ENCODE measurements at regions not wholly inside any gene's neighbourhood (a gene's known extent, or its start where the extent isn't known, plus 50 kb on each side); places are given as distances from the start of the nearest gene placed in this dataset.

GRCh38 chr6:119459207-119459974 lies 109.8 kb upstream of the MAN1A1 start:
- intact Hi-C loops (cut with micrococcal nuclease; ENCODE audit: unreplicated experiment) = no loop called here
- ChIA-PET POLR2A (no interaction called here), CTCF (no interaction called here)
- in situ Hi-C loops (cut with HindIII; ENCODE audit: low pct_unique_long_range_greater_than_20kb, low sequenced_read_pairs) = no loop called here
- BruUV-seq (replicated peaks) = no TSS peak
- no peak overlapping the region for H3K4me3 ChIP-seq (ENCODE audit: low read depth in 2 of 2, low read length in 2 of 2)
- H3K27ac ChIP-seq (ENCODE audit: low read length) = no peak overlapping the region
- no peak for DNase-seq (ENCODE audit: low read depth, low spot score)
- TF ChIP-seq TCF7L2 (IDR thresholded peaks at IDR 0.05; ENCODE audit: low read depth, low read length) (no peak), SIN3A (IDR thresholded peaks at IDR 0.05; ENCODE audit: borderline replicate concordance, insufficient read depth, low read depth, low read length) (no peak), REST (IDR thresholded peaks at IDR 0.05; ENCODE audit: insufficient read depth in 1 of 2, low read depth in 2 of 2, low read length in 1 of 2) (no peak), CTCF (IDR thresholded peaks at IDR 0.05) (no peak), POLR2AphosphoS5 (IDR thresholded peaks at IDR 0.05; ENCODE audit: low read depth, low read length) (no peak)
- H3K9me3 ChIP-seq (ENCODE audit: control insufficient read depth, insufficient read depth, low read depth, low read length) = no peaks in the 10 kb centered on the region
- no peaks in the 10 kb centered on the region for H3K4me1 ChIP-seq (ENCODE audit: control insufficient read depth, insufficient read depth, low read length)
- H3K36me3 ChIP-seq (ENCODE audit: control insufficient read depth, insufficient read depth, low read length) = no peaks in the 10 kb centered on the region
- no peak for ATAC-seq
- no peaks in the 10 kb centered on the region for H3K27me3 ChIP-seq (ENCODE audit: control insufficient read depth, insufficient read depth, low read length)

- Histone ChIP-seq H3K36me3 (ENCODE audit: control insufficient read depth, insufficient read depth, low read length) (no peaks in the 10 kb centered on the region), H3K9me3 (ENCODE audit: control insufficient read depth, insufficient read depth, low read depth, low read length) (no peaks in the 10 kb centered on the region), H3K4me3 (ENCODE audit: low read depth in 2 of 2, low read length in 2 of 2) (no peak overlapping the region), H3K27ac (ENCODE audit: low read length) (no peak overlapping the region), H3K27me3 (ENCODE audit: control insufficient read depth, insufficient read depth, low read length) (no peaks in the 10 kb centered on the region), H3K4me1 (ENCODE audit: control insufficient read depth, insufficient read depth, low read length) (no peaks in the 10 kb centered on the region)
- no peak for ATAC-seq
- intact Hi-C loops (cut with micrococcal nuclease; ENCODE audit: unreplicated experiment) (no loop called here), in situ Hi-C loops (cut with HindIII; ENCODE audit: low pct_unique_long_range_greater_than_20kb, low sequenced_read_pairs) (no loop called here)
- no peak for DNase-seq (ENCODE audit: low read depth, low spot score)
- BruUV-seq (replicated peaks) = no TSS peak
- CTCF ChIA-PET = no interaction called here
- TF ChIP-seq SIN3A (IDR thresholded peaks at IDR 0.05; ENCODE audit: borderline replicate concordance, insufficient read depth, low read depth, low read length) (no peak), POLR2AphosphoS5 (IDR thresholded peaks at IDR 0.05; ENCODE audit: low read depth, low read length) (no peak), CTCF (IDR thresholded peaks at IDR 0.05) (no peak), TCF7L2 (IDR thresholded peaks at IDR 0.05; ENCODE audit: low read depth, low read length) (no peak), REST (IDR thresholded peaks at IDR 0.05; ENCODE audit: insufficient read depth in 1 of 2, low read depth in 2 of 2, low read length in 1 of 2) (no peak)
- POLR2A ChIA-PET = no interaction called here
Observed at GRCh38 chr6:119454714-119455113, 105.2 kb upstream of the MAN1A1 start.
